ES-I3 (cell line): ENCODE measurements at regions not wholly inside any gene's neighbourhood (a gene's known extent, or its start where the extent isn't known, plus 50 kb on each side); places are given as distances from the start of the nearest gene placed in this dataset.

Experiments
- H3K36me3 ChIP-seq: 2 replicates; pipeline ENCODE4 v1.6.1; 2013; ENCODE audit warnings: mild to moderate bottlenecking, low read length, control low read depth, moderate library complexity; ENCODE audit not compliant: insufficient read depth
- H3K4me1 ChIP-seq: 2 replicates; pipeline ENCODE4 v1.6.1; 2013; ENCODE audit warnings: mild to moderate bottlenecking, control low read depth, low read length; ENCODE audit not compliant: insufficient read depth
- H3K9ac ChIP-seq: 2 replicates; pipeline ENCODE4 v1.6.1; 2013; ENCODE audit warnings: low read depth, mild to moderate bottlenecking, low read length, moderate library complexity
- H3K9me3 ChIP-seq: 2 replicates; pipeline ENCODE4 v1.6.1; 2013; ENCODE audit warnings: mild to moderate bottlenecking, low read length, moderate library complexity; ENCODE audit not compliant: control insufficient read depth, insufficient read depth

DNA sequence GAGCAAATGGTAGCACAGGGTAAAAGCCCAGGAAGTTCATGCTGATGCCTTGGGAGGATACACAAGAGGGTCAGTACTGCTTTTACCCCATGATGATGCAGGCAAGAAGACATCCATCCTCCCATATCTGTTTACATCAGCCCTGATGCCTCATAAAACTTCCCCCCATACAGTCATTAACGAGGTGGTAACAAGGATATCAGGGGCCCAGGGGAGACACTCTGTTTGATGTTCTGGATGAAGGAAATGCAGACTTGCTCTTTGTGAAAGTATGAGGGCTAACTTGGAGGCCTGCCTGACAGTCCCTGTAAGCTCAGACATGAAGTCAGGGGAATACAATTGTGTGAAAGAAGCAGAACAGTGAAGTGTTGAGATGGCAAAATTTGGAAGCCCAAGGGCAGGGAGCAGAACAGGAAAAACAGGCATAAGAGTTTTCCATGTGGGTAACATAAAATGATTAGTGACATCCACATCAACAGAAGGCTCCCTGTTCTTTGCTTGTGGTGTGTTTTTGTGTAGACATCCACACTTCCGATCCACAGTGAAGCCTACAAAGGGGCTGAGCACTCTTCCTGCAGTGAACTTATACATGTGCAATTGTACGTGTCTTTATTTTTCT lies 813.4 kb downstream of the MAFB start:
- peaks cover 10% of the 10 kb centered on the region for H3K4me1 ChIP-seq
- no peak overlapping the region for H3K9ac ChIP-seq
- no peaks in the 10 kb centered on the region for H3K9me3 ChIP-seq
- H3K36me3 ChIP-seq: no peaks in the 10 kb centered on the region

DNA sequence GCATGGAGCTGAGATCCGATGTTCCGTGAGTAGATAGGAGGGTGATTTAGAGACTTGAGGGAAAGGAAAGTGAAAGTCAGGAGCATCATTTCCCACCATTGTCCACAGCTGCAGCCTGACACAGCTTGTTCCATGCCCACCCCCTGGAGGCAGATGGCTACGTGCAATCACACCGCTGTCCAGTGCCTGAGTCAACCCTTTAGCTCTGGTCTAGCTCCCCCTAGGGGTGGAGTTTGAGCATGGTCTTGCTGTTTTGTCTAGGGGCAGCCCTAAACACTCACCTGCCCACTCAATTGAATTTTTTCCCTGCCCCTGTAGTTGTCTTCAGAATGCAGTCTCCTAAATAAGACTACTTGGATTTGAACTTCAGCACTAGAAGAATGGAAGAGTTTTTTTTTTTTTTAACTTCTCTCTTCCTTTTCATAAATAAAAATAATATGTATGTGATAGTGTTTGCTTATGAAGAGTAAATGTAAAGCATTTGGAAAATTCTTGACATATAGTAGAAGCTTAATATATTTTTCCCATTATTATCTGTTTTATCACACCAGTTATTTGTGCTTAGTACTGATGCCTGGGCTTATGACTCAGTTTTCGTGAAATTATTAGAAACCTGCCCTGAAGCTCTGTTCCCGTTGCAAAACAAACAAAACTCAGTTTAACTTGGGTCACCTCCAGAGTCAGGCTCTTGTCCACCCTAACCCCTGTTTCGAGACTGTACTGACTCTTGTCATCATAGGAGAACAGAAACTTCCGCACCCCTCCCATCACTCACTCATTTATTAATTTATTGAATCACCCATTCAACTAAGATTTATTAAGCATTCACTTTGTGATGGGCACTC lies 814.8 kb downstream of the MAFB start:
- H3K4me1 ChIP-seq: peaks cover 8% of the 10 kb centered on the region
- no peaks in the 10 kb centered on the region for H3K9me3 ChIP-seq
- no peaks in the 10 kb centered on the region for H3K36me3 ChIP-seq
- H3K9ac ChIP-seq: no peak overlapping the region

DNA sequence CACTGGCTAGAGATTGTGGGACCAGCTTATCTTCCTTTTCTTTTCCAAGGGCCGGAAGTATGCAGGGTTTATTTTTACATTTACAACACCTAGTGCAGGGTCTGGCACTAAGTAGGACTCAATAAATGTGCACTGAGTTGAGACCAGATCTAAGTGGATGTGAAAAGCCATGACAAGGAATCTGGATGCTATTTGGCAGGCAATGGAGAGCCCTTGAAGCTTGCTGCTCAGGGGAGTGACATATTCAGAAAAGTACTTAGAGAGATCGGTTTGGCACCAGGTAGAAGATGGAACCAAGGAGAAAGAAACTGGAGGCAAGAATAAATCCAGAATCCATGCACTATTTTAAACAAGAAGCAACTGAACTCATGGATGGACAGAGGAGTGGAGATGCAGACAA lies 815.8 kb downstream of the MAFB start:
- Histone ChIP-seq H3K36me3 (no peaks in the 10 kb centered on the region), H3K9ac (no peak overlapping the region), H3K9me3 (no peaks in the 10 kb centered on the region), H3K4me1 (no peaks in the 10 kb centered on the region; the same call in 1 of the 2 replicates)

DNA sequence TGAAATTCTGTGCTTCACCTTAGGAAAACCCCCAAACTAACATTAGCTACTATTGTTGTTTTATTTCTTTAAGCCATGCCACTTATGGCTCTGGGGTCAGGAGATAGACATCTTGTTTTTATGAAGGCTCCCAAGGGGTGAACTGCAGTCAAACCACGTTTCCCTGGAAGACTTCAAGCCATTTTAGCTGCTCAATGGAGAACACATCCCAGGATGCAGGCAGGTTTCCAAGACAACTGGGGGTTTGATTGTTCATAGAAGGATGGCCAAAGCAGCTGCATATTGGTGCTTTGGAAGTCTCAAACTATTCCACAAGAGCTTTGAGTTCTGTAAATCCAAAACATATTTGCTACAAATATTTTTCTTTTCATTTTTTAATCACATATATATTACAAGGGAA lies 818.0 kb downstream of the MAFB start:
- H3K9ac ChIP-seq: no peak overlapping the region
- no peaks in the 10 kb centered on the region for H3K4me1 ChIP-seq
- H3K9me3 ChIP-seq: no peaks in the 10 kb centered on the region
- no peaks in the 10 kb centered on the region for H3K36me3 ChIP-seq

DNA sequence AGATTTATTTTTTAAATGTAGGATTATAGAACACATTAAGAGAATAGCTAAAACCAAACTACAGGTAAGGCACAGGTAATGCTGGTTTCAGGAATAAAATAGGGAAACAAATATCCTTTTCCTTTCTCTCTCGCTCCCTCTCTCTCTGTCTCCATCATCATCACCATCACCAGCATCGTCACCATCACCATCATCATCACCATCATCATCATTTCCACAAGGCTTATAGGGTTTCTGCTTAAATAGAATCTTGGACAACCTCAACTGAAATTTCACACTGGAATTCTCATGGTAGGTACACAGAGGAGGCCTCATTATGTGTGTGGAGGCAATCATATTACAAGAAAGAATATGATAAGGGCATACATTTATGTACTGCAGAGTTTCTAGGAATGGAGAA lies 823.6 kb downstream of the MAFB start:
- H3K9me3 ChIP-seq: no peaks in the 10 kb centered on the region
- H3K4me1 ChIP-seq: no peaks in the 10 kb centered on the region
- H3K9ac ChIP-seq: no peak overlapping the region
- no peaks in the 10 kb centered on the region for H3K36me3 ChIP-seq

DNA sequence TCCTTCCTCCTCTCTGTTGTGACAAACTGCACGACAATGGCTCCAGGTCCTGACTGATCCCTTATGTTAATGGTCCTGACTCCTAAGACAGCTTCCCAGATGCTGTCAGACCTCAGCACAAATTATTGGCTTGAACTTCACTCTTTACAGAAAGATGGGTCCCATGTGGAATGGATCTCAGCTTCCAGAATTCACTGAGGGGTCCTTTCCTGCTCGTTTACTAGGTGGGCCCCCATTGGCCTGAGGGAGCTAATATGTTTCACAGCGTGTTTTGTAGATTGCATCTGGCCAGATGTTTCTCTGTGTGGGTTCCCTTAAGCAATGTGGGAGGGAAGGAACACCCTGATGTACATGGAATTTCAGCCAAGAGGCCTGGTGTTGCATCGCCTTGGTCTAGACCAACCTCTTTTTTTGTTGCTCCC lies 826.6 kb downstream of the MAFB start:
- H3K9me3 ChIP-seq: no peaks in the 10 kb centered on the region
- no peaks in the 10 kb centered on the region for H3K4me1 ChIP-seq
- no peaks in the 10 kb centered on the region for H3K36me3 ChIP-seq
- H3K9ac ChIP-seq: no peak overlapping the region

DNA sequence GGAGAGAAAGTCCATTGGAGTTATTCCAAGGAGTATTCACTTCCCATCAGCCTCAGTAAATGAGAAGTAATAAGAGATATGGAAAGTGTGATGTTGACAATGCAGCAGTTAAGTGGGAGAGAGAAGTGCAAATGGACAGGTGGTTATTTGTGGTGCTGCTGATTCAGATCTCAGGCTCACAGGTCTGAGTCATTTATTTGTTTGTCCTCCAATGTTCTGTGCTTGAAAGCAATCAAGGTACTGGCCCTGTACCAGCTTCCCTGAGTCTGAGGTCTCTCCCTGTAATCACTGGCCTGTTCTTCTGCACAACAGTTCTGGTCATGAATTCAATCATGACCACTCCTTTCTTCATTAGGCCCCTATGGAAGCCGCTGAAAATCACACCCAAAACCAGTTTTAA lies 827.7 kb downstream of the MAFB start:
- Histone ChIP-seq H3K9me3 (no peaks in the 10 kb centered on the region), H3K9ac (no peak overlapping the region), H3K36me3 (no peaks in the 10 kb centered on the region), H3K4me1 (no peaks in the 10 kb centered on the region)

DNA sequence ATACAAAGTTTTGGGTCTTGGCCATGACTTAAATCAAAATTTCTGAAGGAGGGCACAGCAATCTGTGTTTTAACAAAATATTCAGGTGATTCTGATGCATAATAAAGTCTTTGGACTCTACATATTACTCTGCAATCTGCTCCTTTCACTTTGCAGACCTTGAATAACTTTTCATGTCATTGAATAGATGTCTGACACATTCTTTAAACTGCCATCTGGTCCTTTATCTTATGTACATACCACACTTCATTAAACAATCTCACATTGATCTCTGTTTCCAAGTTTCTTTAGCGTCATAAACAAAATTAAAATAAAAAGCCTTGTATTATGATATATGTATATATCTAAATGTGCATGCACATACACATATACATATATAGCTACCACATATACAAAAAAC lies 831.2 kb downstream of the MAFB start:
- H3K9me3 ChIP-seq: no peaks in the 10 kb centered on the region
- no peak overlapping the region for H3K9ac ChIP-seq
- peaks cover 19% of the 10 kb centered on the region for H3K4me1 ChIP-seq
- no peaks in the 10 kb centered on the region for H3K36me3 ChIP-seq

DNA sequence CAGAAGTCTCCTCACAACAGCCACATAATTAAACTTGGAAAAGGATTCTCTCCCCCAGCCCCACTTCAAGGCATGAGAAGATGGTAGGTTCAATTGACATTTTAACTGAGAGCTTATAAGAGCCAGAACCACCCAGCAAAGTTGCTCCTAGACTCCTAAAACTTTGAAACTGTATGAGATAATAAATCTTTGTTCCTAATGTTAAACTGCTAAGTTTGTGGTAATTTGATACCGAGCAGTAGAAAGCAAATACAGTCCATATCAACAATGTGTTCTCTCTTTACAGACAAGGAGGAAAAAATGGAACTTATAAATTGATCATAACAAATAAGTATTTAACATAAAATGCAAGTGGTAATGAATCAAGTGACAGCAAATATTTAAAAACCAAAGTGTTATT lies 831.8 kb downstream of the MAFB start:
- no peaks in the 10 kb centered on the region for H3K9me3 ChIP-seq
- H3K36me3 ChIP-seq: no peaks in the 10 kb centered on the region
- H3K4me1 ChIP-seq: peaks cover 20% of the 10 kb centered on the region
- H3K9ac ChIP-seq: no peak overlapping the region

DNA sequence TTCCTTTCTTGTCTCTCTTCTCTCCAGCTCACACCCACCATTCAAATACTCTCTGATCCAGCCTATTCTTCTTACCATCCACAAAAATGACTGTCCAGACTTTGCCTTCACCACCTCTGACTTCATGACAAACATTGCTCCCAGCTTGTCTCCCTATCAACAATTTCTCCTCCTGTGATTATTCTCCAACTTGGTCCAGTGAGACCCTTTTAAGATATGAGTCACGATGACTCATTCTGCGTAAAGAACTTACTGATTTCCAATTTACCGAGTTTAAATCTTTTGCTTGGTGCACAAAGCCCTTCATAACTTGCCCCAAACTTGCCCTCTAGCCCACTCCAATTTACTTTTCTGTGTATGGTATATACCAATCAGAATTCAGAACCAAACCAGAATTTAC lies 833.2 kb downstream of the MAFB start:
- Histone ChIP-seq H3K36me3 (no peaks in the 10 kb centered on the region), H3K4me1 (peaks cover 27% of the 10 kb centered on the region), H3K9me3 (no peaks in the 10 kb centered on the region), H3K9ac (no peak overlapping the region)

DNA sequence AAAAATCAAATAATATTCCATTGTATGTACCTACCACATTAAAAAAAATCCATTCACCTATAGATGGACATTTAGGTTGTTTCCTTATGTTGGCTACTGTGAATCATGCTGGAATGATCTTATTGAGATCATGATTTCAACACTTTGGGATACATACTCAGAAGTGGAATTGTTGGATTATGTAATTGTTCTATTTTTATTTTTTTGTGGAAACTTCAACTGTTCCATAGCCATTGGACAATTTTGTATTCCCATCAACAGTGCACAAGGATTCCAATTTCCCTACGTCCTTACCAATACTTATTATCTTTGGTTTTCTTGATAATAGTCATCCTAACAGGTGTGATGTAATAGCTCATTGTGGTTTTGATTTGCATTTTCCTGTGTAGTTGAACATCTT lies 834.0 kb downstream of the MAFB start:
- no peaks in the 10 kb centered on the region for H3K36me3 ChIP-seq
- peaks cover 27% of the 10 kb centered on the region for H3K4me1 ChIP-seq
- H3K9me3 ChIP-seq: no peaks in the 10 kb centered on the region
- no peak overlapping the region for H3K9ac ChIP-seq

DNA sequence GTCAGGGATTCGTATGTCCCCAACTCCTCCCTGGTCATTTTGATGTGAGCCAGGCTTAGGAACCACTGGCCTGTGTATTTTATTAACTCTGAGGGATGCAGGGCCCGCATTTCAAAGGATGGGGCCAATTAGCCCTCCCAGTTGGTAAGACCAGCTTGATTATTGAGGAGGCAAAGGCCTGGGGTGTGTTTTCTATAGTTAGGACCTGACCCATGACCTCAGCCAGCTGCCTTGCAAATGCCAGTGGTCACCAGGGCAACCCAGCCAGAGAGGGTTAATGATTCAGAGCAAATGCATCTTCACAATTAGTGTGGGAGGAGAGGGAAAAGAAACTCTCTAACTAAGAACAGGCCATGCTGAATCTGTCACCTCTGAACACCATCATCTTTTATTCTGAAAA lies 835.4 kb downstream of the MAFB start:
- Histone ChIP-seq H3K9me3 (no peaks in the 10 kb centered on the region), H3K4me1 (peaks cover 27% of the 10 kb centered on the region), H3K9ac (no peak overlapping the region), H3K36me3 (no peaks in the 10 kb centered on the region)

DNA sequence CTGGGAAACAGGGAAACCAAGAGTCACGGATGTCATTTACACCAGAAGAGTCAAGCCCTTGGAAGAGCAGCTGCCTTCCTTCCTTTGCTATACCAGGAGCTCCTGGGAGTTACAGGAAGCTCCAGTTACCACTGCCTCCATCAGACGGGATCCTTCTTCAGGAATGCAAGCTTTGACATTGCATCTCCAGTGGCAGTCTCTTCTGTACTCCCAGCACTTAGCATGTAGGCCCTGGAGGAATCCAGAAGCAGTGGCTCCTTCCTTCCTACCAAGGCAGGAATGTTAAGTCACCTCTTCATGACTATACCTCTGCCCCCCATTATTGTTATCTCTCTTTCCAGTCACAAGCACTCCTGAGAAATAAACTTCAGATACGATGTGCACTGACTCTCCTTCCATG lies 836.0 kb downstream of the MAFB start:
- Histone ChIP-seq H3K9me3 (no peaks in the 10 kb centered on the region), H3K4me1 (peaks cover 27% of the 10 kb centered on the region)

DNA sequence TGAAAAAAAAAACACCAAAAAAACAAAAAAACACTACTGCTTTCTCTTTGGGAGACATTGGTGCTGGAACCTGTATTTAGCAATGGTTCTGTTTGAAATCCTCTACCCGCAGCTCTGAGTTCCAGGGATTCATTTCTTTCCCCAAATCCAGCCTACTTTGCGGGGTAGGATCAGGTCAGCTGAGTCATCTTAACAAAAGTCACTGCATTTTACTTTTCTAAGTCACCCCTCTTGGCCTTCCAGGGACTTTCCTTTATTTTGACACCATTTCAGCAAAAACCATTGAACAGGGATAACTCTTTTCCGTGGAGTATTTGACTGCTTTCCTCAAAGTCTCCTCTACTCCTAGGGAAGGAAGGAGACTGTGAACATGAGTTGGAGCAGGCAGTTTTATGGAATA lies 837.6 kb downstream of the MAFB start:
- H3K4me1 ChIP-seq: peaks cover 27% of the 10 kb centered on the region
- H3K9me3 ChIP-seq: no peaks in the 10 kb centered on the region
- H3K36me3 ChIP-seq: no peaks in the 10 kb centered on the region
- no peak overlapping the region for H3K9ac ChIP-seq

More for the DNA sequence above, 836.0 kb downstream of the MAFB start:
- Histone ChIP-seq H3K9ac (no peak overlapping the region), H3K36me3 (no peaks in the 10 kb centered on the region)

DNA sequence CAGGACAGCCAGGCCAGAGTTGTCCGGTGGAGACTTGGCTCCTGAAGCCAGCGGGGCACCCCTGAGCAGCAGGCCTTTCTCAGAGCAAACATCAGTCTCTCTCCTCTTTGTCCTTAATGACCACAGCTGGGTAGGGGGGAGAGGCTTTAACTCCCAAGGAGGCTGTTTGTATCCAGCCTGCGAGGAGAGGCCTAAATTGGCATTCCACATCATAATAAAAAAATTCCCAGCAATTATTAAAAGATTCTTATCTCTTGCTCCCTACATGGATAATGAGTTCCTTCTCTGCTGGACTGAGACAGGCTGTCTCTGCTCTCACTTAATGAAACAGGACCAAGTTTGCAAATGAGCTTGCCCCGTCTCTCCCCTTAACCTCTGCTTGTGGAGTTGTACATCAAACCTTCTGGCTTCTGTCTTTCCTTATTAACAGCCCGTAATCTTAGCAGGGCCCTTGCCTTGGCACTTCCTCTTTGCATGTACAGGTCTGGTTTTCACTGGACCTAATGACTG lies 838.2 kb downstream of the MAFB start:
- H3K36me3 ChIP-seq: no peaks in the 10 kb centered on the region
- H3K4me1 ChIP-seq: peaks cover 27% of the 10 kb centered on the region
- no peak overlapping the region for H3K9ac ChIP-seq
- H3K9me3 ChIP-seq: no peaks in the 10 kb centered on the region
